WTC11 (cell line): ENCODE measurements at regions not wholly inside any gene's neighbourhood (a gene's known extent, or its start where the extent isn't known, plus 50 kb on each side); places are given as distances from the start of the nearest gene placed in this dataset.

Experiments used
- ATAC-seq: fragments of 200-7000 bp; cut with Tn5 transposase; 2 replicates; pipeline ENCODE4 v1.10.0; 2021; ENCODE audit warnings: mild to moderate bottlenecking, moderate library complexity
- CTCF ChIA-PET: fragments of 300-600 bp; sonication (Branson Sonifier 250); formaldehyde crosslinking; loops from one replicate; lab custom pipeline; 2021; ENCODE audit warnings: antibody characterized with exemption; lab: Charles Lee
- POLR2A ChIA-PET: fragments of 350-600 bp; sonication (Branson Sonifier 250); formaldehyde crosslinking; loops from one replicate; lab custom pipeline; 2021; ENCODE audit warnings: antibody characterized with exemption; lab: Charles Lee
- DNase-seq: peaks from one replicate; pipeline ENCODE4 v3.0.0; 2021; ENCODE audit warnings: low spot score
- H3K27ac Mint-ChIP-seq: 2 replicates; pipeline ENCODE4 v1.8.0; 2021; ENCODE audit warnings: mixed read lengths
- H3K27me3 Mint-ChIP-seq: 2 replicates; pipeline ENCODE4 v1.8.0; 2021; ENCODE audit warnings: low read depth, mild to moderate bottlenecking, moderate library complexity, mixed read lengths
- H3K36me3 Mint-ChIP-seq: 2 replicates; pipeline ENCODE4 v1.8.0; 2021; ENCODE audit warnings: mixed read lengths
- H3K4me1 Mint-ChIP-seq: 2 replicates; pipeline ENCODE4 v1.8.0; 2022; ENCODE audit warnings: mixed read lengths
- H3K4me3 Mint-ChIP-seq: 2 replicates; pipeline ENCODE4 v1.8.0; 2021; ENCODE audit warnings: mild to moderate bottlenecking, moderate library complexity, mixed read lengths
- H3K9me3 Mint-ChIP-seq: 2 replicates; pipeline ENCODE4 v1.8.0; 2021; ENCODE audit warnings: mixed read lengths
- CREB1 ChIP-seq: sonication (generic); formaldehyde crosslinking; IDR thresholded peaks from 2 replicates; pipeline ENCODE4 v1.8.0; 2023; ENCODE audit warnings: mild to moderate bottlenecking, missing genetic modification reagents
- ESRRA ChIP-seq: sonication (generic); formaldehyde crosslinking; IDR thresholded peaks from 2 replicates; pipeline ENCODE4 v1.8.1; 2022; ENCODE audit warnings: mild to moderate bottlenecking, missing genetic modification reagents, borderline replicate concordance
- HMGA2 ChIP-seq: fragments of 250-450 bp; sonication (Bioruptor Pico); IDR thresholded peaks from 2 replicates; pipeline ENCODE4 v1.4.0; 2021; ENCODE audit warnings: mild to moderate bottlenecking, moderate library complexity
- JUN ChIP-seq: sonication (generic); formaldehyde crosslinking; IDR thresholded peaks from 2 replicates; pipeline ENCODE4 v1.8.0; 2023; ENCODE audit warnings: mild to moderate bottlenecking, missing genetic modification reagents
- MXD4 ChIP-seq: fragments of 250-450 bp; sonication (Bioruptor Pico); IDR thresholded peaks from 2 replicates; pipeline ENCODE4 v1.8.0; 2021; ENCODE audit warnings: mild to moderate bottlenecking, moderate library complexity, borderline replicate concordance
- NFYB ChIP-seq: sonication (generic); formaldehyde crosslinking; conservative IDR thresholded peaks from 2 replicates; pipeline ENCODE4 v1.8.0; 2022; ENCODE audit warnings: low read depth, missing genetic modification reagents
- NR2C2 ChIP-seq: sonication (generic); formaldehyde crosslinking; IDR thresholded peaks from 2 replicates; pipeline ENCODE4 v1.8.0; 2022; ENCODE audit warnings: mild to moderate bottlenecking, missing genetic modification reagents
- SMAD3 ChIP-seq: sonication (generic); formaldehyde crosslinking; IDR thresholded peaks from 2 replicates; pipeline ENCODE4 v1.8.0; 2022; ENCODE audit warnings: missing genetic modification reagents, mild to moderate bottlenecking, borderline replicate concordance
- SOX15 ChIP-seq: fragments of 250-450 bp; sonication (Bioruptor Pico); IDR thresholded peaks from 2 replicates; pipeline ENCODE4 v1.9.0; 2021; ENCODE audit warnings: mild to moderate bottlenecking
- TEAD4 ChIP-seq: sonication (generic); formaldehyde crosslinking; IDR thresholded peaks from 2 replicates; pipeline ENCODE4 v1.8.0; 2022; ENCODE audit warnings: mild to moderate bottlenecking, missing genetic modification reagents
- ZBTB21 ChIP-seq: sonication (generic); formaldehyde crosslinking; IDR thresholded peaks from 2 replicates; pipeline ENCODE4 v1.8.1; 2023; ENCODE audit warnings: mild to moderate bottlenecking, missing genetic modification reagents, borderline replicate concordance
- ZNF121 ChIP-seq: sonication (generic); formaldehyde crosslinking; IDR thresholded peaks from 2 replicates; pipeline ENCODE4 v1.8.0; 2023; ENCODE audit warnings: missing genetic modification reagents
- ZNF416 ChIP-seq: fragments of 250-450 bp; sonication (Bioruptor Pico); IDR thresholded peaks from 2 replicates; pipeline ENCODE4 v1.9.0; 2021; ENCODE audit warnings: mild to moderate bottlenecking, inconsistent platforms
- ZNF671 ChIP-seq: fragments of 250-450 bp; sonication (Bioruptor Pico); IDR thresholded peaks from 2 replicates; pipeline ENCODE4 v1.8.0; 2021; ENCODE audit warnings: mild to moderate bottlenecking
- TF ChIP-seq, protein P1 (sequence below): sonication (generic); formaldehyde crosslinking; IDR thresholded peaks from 2 replicates; pipeline ENCODE4 v1.8.1; 2022; ENCODE audit warnings: low read depth, missing genetic modification reagents, borderline replicate concordance
- TF ChIP-seq, protein P2 (sequence below): sonication (generic); formaldehyde crosslinking; IDR thresholded peaks from 2 replicates; pipeline ENCODE4 v1.8.0; 2022; ENCODE audit warnings: missing genetic modification reagents
- TF ChIP-seq, protein P3 (sequence below): fragments of 250-450 bp; sonication (Bioruptor Pico); IDR thresholded peaks from 2 replicates; pipeline ENCODE4 v1.9.0; 2021; ENCODE audit warnings: moderate library complexity, mild to moderate bottlenecking, inconsistent platforms, borderline replicate concordance
- TF ChIP-seq, protein P4 (sequence below): sonication (generic); formaldehyde crosslinking; IDR thresholded peaks from 2 replicates; pipeline ENCODE4 v1.8.0; 2022; ENCODE audit warnings: mild to moderate bottlenecking, missing genetic modification reagents
- TF ChIP-seq, protein P5 (sequence below): sonication (generic); formaldehyde crosslinking; conservative IDR thresholded peaks from 2 replicates; pipeline ENCODE4 v1.8.1; 2022; ENCODE audit warnings: mild to moderate bottlenecking, missing genetic modification reagents
- TF ChIP-seq, protein P6 (sequence below): sonication (generic); formaldehyde crosslinking; IDR thresholded peaks from 2 replicates; pipeline ENCODE4 v1.8.1; 2022; ENCODE audit warnings: mild to moderate bottlenecking, missing genetic modification reagents, moderate library complexity, borderline replicate concordance
- TF ChIP-seq, protein P7 (sequence below): sonication (generic); formaldehyde crosslinking; IDR thresholded peaks from 2 replicates; pipeline ENCODE4 v1.8.0; 2022; ENCODE audit warnings: mild to moderate bottlenecking, missing genetic modification reagents
- TF ChIP-seq, protein P8 (sequence below): fragments of 250-450 bp; sonication (Bioruptor Pico); IDR thresholded peaks from 2 replicates; pipeline ENCODE4 v1.9.0; 2021; ENCODE audit warnings: mild to moderate bottlenecking

DNA sequence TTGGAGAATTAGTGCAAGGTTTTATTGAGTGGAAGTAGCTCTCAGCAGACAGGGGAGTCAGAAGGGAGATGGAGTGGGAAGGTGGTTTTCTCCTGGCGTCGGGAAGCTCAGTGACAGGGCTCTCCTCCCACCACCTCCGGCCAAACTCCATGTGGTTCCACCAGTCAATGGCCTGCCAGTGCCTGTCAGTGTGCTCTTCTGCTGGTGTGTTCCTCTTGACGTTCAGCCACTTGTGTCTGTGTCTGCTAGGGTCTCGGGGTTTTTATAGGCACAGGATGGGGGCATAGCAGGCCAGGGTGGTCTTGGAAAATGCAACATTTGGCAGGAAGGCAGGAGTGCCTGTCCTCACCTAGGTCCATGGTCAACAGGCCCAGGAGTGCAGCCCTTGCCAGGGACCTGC is 506.7 kb upstream of the KIF2B start (continued):
- TF ChIP-seq ZNF671 (CRISPR knock-in tag) (no peak), JUN (CRISPR knock-in tag) (no peak), NR2C2 (CRISPR knock-in tag) (no peak), ZNF416 (CRISPR knock-in tag) (no peak), CREB1 (CRISPR knock-in tag) (no peak)
- TF ChIP-seq, protein P1, sequence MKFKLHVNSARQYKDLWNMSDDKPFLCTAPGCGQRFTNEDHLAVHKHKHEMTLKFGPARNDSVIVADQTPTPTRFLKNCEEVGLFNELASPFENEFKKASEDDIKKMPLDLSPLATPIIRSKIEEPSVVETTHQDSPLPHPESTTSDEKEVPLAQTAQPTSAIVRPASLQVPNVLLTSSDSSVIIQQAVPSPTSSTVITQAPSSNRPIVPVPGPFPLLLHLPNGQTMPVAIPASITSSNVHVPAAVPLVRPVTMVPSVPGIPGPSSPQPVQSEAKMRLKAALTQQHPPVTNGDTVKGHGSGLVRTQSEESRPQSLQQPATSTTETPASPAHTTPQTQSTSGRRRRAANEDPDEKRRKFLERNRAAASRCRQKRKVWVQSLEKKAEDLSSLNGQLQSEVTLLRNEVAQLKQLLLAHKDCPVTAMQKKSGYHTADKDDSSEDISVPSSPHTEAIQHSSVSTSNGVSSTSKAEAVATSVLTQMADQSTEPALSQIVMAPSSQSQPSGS (CRISPR knock-in tag): no peak

DNA sequence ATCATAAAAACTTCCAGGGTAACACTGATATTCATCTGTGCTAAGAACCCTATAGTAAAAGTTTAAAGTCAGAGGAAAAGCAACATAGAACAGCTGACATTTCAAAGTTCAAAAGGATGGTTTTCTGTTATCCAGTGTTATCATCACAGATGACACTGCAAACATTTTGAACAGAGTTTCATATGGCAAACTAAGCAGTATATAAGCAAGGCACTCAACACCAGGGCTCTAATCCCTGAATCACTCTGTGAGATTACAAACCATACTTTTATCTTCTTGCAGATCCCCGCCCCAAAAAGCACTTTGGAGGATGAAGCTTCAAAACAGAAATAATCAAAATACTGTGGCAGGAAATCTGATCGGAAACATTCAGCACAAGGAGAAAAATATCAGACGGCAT is 508.2 kb upstream of the KIF2B start:
- Mint-ChIP-seq H3K27me3 (no peaks in the 10 kb centered on the region), H3K4me1 (0 out of 2 replicates have a peak, but pooled peaks cover 3% of the 10 kb centered on the region), H3K4me3 (no peak overlapping the region), H3K36me3 (peaks cover 26% of the 10 kb centered on the region), H3K9me3 (peaks cover 51% of the 10 kb centered on the region), H3K27ac (no peak overlapping the region)
- CTCF ChIA-PET: no interaction called here
- DNase-seq (no peak), ATAC-seq (no peak)
- TF ChIP-seq, protein P1 (CRISPR knock-in tag): no peak
- TF ChIP-seq, protein P2, sequence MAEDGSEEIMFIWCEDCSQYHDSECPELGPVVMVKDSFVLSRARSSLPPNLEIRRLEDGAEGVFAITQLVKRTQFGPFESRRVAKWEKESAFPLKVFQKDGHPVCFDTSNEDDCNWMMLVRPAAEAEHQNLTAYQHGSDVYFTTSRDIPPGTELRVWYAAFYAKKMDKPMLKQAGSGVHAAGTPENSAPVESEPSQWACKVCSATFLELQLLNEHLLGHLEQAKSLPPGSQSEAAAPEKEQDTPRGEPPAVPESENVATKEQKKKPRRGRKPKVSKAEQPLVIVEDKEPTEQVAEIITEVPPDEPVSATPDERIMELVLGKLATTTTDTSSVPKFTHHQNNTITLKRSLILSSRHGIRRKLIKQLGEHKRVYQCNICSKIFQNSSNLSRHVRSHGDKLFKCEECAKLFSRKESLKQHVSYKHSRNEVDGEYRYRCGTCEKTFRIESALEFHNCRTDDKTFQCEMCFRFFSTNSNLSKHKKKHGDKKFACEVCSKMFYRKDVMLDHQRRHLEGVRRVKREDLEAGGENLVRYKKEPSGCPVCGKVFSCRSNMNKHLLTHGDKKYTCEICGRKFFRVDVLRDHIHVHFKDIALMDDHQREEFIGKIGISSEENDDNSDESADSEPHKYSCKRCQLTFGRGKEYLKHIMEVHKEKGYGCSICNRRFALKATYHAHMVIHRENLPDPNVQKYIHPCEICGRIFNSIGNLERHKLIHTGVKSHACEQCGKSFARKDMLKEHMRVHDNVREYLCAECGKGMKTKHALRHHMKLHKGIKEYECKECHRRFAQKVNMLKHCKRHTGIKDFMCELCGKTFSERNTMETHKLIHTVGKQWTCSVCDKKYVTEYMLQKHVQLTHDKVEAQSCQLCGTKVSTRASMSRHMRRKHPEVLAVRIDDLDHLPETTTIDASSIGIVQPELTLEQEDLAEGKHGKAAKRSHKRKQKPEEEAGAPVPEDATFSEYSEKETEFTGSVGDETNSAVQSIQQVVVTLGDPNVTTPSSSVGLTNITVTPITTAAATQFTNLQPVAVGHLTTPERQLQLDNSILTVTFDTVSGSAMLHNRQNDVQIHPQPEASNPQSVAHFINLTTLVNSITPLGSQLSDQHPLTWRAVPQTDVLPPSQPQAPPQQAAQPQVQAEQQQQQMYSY: no peak
- TF ChIP-seq, protein P3, sequence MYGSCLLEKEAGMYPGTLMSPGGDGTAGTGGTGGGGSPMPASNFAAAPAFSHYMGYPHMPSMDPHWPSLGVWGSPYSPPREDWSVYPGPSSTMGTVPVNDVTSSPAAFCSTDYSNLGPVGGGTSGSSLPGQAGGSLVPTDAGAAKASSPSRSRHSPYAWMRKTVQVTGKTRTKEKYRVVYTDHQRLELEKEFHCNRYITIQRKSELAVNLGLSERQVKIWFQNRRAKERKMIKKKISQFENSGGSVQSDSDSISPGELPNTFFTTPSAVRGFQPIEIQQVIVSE: no peak
- TF ChIP-seq NR2C2 (CRISPR knock-in tag) (no peak), ZBTB21 (CRISPR knock-in tag) (no peak), HMGA2 (CRISPR knock-in tag) (no peak), JUN (CRISPR knock-in tag) (no peak), SMAD3 (CRISPR knock-in tag) (no peak)
- POLR2A ChIA-PET: no interaction called here

DNA sequence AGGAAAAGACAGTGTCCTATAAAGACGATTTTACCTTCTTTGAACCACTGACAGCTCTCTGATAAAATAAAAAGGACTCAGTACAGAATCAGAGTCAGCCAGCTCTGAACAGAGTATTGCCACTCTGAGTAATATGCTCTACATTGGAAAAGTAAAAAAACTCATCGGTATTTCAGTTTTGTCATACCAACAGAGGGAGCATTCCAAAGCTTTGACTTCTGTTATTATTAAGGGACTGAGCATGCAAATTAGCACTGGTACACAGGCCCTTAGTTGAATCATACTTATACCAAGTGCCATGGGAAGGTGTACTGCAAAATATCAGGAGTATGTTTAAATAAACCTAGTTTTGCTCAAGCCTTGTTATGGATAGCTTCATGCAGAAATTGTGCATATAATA is 509.0 kb upstream of the KIF2B start:
- Mint-ChIP-seq H3K27ac (no peak overlapping the region), H3K36me3 (peaks cover 34% of the 10 kb centered on the region), H3K9me3 (peaks cover 59% of the 10 kb centered on the region), H3K4me1 (0 out of 2 replicates have a peak, but pooled peaks cover 3% of the 10 kb centered on the region), H3K27me3 (no peaks in the 10 kb centered on the region), H3K4me3 (no peak overlapping the region)
- ChIA-PET POLR2A (no interaction called here), CTCF (no interaction called here)
- DNase-seq: no peak
- no peak for ATAC-seq
- TF ChIP-seq, protein P4, sequence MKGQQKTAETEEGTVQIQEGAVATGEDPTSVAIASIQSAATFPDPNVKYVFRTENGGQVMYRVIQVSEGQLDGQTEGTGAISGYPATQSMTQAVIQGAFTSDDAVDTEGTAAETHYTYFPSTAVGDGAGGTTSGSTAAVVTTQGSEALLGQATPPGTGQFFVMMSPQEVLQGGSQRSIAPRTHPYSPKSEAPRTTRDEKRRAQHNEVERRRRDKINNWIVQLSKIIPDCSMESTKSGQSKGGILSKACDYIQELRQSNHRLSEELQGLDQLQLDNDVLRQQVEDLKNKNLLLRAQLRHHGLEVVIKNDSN: no peak
- TF ChIP-seq MXD4 (CRISPR knock-in tag) (no peak), NFYB (CRISPR knock-in tag) (no peak), SOX15 (CRISPR knock-in tag) (no peak), SMAD3 (CRISPR knock-in tag) (no peak), ZNF121 (CRISPR knock-in tag) (no peak), ESRRA (CRISPR knock-in tag) (no peak), TEAD4 (no peak)
- TF ChIP-seq, protein P5, sequence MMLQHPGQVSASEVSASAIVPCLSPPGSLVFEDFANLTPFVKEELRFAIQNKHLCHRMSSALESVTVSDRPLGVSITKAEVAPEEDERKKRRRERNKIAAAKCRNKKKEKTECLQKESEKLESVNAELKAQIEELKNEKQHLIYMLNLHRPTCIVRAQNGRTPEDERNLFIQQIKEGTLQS (CRISPR knock-in tag): no peak
- TF ChIP-seq, protein P6, sequence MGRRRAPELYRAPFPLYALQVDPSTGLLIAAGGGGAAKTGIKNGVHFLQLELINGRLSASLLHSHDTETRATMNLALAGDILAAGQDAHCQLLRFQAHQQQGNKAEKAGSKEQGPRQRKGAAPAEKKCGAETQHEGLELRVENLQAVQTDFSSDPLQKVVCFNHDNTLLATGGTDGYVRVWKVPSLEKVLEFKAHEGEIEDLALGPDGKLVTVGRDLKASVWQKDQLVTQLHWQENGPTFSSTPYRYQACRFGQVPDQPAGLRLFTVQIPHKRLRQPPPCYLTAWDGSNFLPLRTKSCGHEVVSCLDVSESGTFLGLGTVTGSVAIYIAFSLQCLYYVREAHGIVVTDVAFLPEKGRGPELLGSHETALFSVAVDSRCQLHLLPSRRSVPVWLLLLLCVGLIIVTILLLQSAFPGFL (CRISPR knock-in tag): no peak
- TF ChIP-seq, protein P7, sequence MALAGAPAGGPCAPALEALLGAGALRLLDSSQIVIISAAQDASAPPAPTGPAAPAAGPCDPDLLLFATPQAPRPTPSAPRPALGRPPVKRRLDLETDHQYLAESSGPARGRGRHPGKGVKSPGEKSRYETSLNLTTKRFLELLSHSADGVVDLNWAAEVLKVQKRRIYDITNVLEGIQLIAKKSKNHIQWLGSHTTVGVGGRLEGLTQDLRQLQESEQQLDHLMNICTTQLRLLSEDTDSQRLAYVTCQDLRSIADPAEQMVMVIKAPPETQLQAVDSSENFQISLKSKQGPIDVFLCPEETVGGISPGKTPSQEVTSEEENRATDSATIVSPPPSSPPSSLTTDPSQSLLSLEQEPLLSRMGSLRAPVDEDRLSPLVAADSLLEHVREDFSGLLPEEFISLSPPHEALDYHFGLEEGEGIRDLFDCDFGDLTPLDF: no peak
- TF ChIP-seq, protein P8, sequence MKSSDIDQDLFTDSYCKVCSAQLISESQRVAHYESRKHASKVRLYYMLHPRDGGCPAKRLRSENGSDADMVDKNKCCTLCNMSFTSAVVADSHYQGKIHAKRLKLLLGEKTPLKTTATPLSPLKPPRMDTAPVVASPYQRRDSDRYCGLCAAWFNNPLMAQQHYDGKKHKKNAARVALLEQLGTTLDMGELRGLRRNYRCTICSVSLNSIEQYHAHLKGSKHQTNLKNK (CRISPR knock-in tag): no peak
